MM.1S (cell line): ENCODE measurements at regions not wholly inside any gene's neighbourhood (a gene's known extent, or its start where the extent isn't known, plus 50 kb on each side); places are given as distances from the start of the nearest gene placed in this dataset.

Source experiments
- DNase-seq: peaks from one replicate; pipeline ENCODE4 v3.0.0-alpha.2; 2015
- H2AFZ ChIP-seq: fragments of 300-600 bp; sonication (generic); 2 replicates; pipeline ENCODE4 v1.6.0; 2016; ENCODE audit warnings: antibody characterized with exemption, low read length
- H3F3A ChIP-seq: fragments of 300-600 bp; sonication (generic); 2 replicates; pipeline ENCODE4 v1.6.1; 2016; ENCODE audit warnings: mild to moderate bottlenecking, antibody characterized with exemption, low read length, moderate library complexity, mixed read lengths; ENCODE audit not compliant: insufficient read depth
- H3K27ac ChIP-seq: fragments of 300-600 bp; sonication (generic); 2 replicates; pipeline ENCODE4 v1.5.1; 2016; ENCODE audit warnings: mild to moderate bottlenecking, low read length
- H3K27me3 ChIP-seq: fragments of 300-600 bp; sonication (generic); replicated peaks from 2 replicates; pipeline ENCODE4 v1.6.0; 2016; ENCODE audit warnings: low read length; ENCODE audit not compliant: insufficient read depth
- H3K36me3 ChIP-seq: fragments of 300-600 bp; sonication (generic); replicated peaks from 2 replicates; pipeline ENCODE4 v1.6.1; 2016; ENCODE audit warnings: mild to moderate bottlenecking, low read length, mixed read lengths; ENCODE audit not compliant: insufficient read depth
- H3K4me1 ChIP-seq: fragments of 300-600 bp; sonication (generic); 2 replicates; pipeline ENCODE4 v1.6.1; 2016; ENCODE audit warnings: low read length, mixed read lengths
- H3K4me2 ChIP-seq: fragments of 300-600 bp; sonication (generic); 2 replicates; pipeline ENCODE4 v1.6.0; 2016; ENCODE audit warnings: low read depth, low read length
- H3K4me3 ChIP-seq: fragments of 300-600 bp; sonication (generic); 2 replicates; pipeline ENCODE4 v1.5.1; 2016; ENCODE audit warnings: low read length, mixed read lengths
- H3K79me2 ChIP-seq: fragments of 300-600 bp; sonication (generic); 2 replicates; pipeline ENCODE4 v1.6.1; 2016; ENCODE audit warnings: mixed run types, low read length, mixed read lengths
- H3K9ac ChIP-seq: fragments of 300-600 bp; sonication (generic); 2 replicates; pipeline ENCODE4 v1.6.1; 2016; ENCODE audit warnings: low read length, mixed read lengths
- H3K9me2 ChIP-seq: fragments of 300-600 bp; sonication (generic); replicated peaks from 2 replicates; pipeline ENCODE4 v1.6.1; 2016; ENCODE audit warnings: mild to moderate bottlenecking, low read length, mixed read lengths; ENCODE audit not compliant: insufficient read depth
- H3K9me3 ChIP-seq: fragments of 300-600 bp; sonication (generic); replicated peaks from 2 replicates; pipeline ENCODE4 v1.6.1; 2016; ENCODE audit warnings: mild to moderate bottlenecking, low read length, mixed read lengths; ENCODE audit not compliant: insufficient read depth
- H4K20me1 ChIP-seq: fragments of 300-600 bp; sonication (generic); 2 replicates; pipeline ENCODE4 v1.6.1; 2016; ENCODE audit warnings: mild to moderate bottlenecking, low read length, moderate library complexity, mixed read lengths; ENCODE audit not compliant: insufficient read depth
- CTCF ChIP-seq: fragments of 300-600 bp; sonication (generic); IDR thresholded peaks from 2 replicates; pipeline ENCODE4 v1.5.1; 2016; ENCODE audit warnings: antibody characterized with exemption, low read length, mixed read lengths
- EZH2 ChIP-seq: fragments of 300-600 bp; sonication (generic); optimal IDR thresholded peaks from 2 replicates; pipeline ENCODE3; 2017; ENCODE audit warnings: low read depth, mild to moderate bottlenecking, antibody characterized with exemption, low read length, mixed read lengths
- EZH2phosphoT487 ChIP-seq: fragments of 300-600 bp; sonication (generic); IDR thresholded peaks from 2 replicates; pipeline ENCODE4 v1.6.1; 2018; ENCODE audit warnings: antibody characterized with exemption, low read length

- H3K4me1 ChIP-seq: no peaks in the 10 kb centered on the region
- H3K4me2 ChIP-seq: no peak overlapping the region
- H3K79me2 ChIP-seq: no peaks in the 10 kb centered on the region
- no peaks in the 10 kb centered on the region for H3K27me3 ChIP-seq
- no peak overlapping the region for H3K4me3 ChIP-seq
- H3K9me3 ChIP-seq: no peaks in the 10 kb centered on the region
- no peak for TF ChIP-seq EZH2phosphoT487
- TF ChIP-seq EZH2: no peak
- no peak for TF ChIP-seq CTCF
- no peak overlapping the region for H3K9ac ChIP-seq
- no peaks in the 10 kb centered on the region for H4K20me1 ChIP-seq
- no peaks in the 10 kb centered on the region for H3F3A ChIP-seq
- no peak overlapping the region for H3K27ac ChIP-seq
- no peaks in the 10 kb centered on the region for H3K9me2 ChIP-seq
- no peak for DNase-seq
- no peak overlapping the region for H2AFZ ChIP-seq
- no peaks in the 10 kb centered on the region for H3K36me3 ChIP-seq
These were observed 129.0 kb upstream of the NEO1 start for GRCh38 chr15:72923289-72923688.

GRCh38 chr15:72920551-72920950, 131.7 kb upstream of the NEO1 start:
- Histone ChIP-seq H4K20me1 (no peaks in the 10 kb centered on the region), H3K4me1 (no peaks in the 10 kb centered on the region), H2AFZ (no peak overlapping the region), H3K27me3 (no peaks in the 10 kb centered on the region), H3K27ac (no peak overlapping the region), H3K4me3 (no peak overlapping the region), H3K4me2 (no peak overlapping the region), H3F3A (no peaks in the 10 kb centered on the region), H3K9me2 (no peaks in the 10 kb centered on the region), H3K9ac (no peak overlapping the region), H3K9me3 (no peaks in the 10 kb centered on the region), H3K79me2 (no peaks in the 10 kb centered on the region), H3K36me3 (no peaks in the 10 kb centered on the region)
- TF ChIP-seq EZH2 (no peak), CTCF (no peak), EZH2phosphoT487 (no peak)
- no peak for DNase-seq

GRCh38 chr15:72919936-72920465, 132.3 kb upstream of the NEO1 start:
- Histone ChIP-seq H2AFZ (no peak overlapping the region), H3F3A (no peaks in the 10 kb centered on the region), H3K4me3 (no peak overlapping the region), H3K79me2 (no peaks in the 10 kb centered on the region), H3K9me2 (no peaks in the 10 kb centered on the region), H3K9me3 (no peaks in the 10 kb centered on the region), H3K4me1 (no peaks in the 10 kb centered on the region), H3K36me3 (no peaks in the 10 kb centered on the region), H3K27me3 (no peaks in the 10 kb centered on the region), H3K9ac (no peak overlapping the region), H4K20me1 (no peaks in the 10 kb centered on the region), H3K27ac (no peak overlapping the region), H3K4me2 (no peak overlapping the region)
- no peak for DNase-seq
- TF ChIP-seq EZH2phosphoT487 (no peak), CTCF (no peak), EZH2 (no peak)
